Activated T-helper 1 cell treated with anti-CD3 and anti-CD28 coated beads, Interleukin-2, amount 50 U/mL, for 16 hours (primary cell): ENCODE measurements at regions not wholly inside any gene's neighbourhood (a gene's known extent, or its start where the extent isn't known, plus 50 kb on each side); places are given as distances from the start of the nearest gene placed in this dataset.

Experiments
- DNase-seq, 2 donors: peaks; one replicate each; pipeline ENCODE4 v3.0.0-alpha.2; 2020; ENCODE audit warnings: low read depth in 1 of 2, low spot score in 1 of 2

DNA sequence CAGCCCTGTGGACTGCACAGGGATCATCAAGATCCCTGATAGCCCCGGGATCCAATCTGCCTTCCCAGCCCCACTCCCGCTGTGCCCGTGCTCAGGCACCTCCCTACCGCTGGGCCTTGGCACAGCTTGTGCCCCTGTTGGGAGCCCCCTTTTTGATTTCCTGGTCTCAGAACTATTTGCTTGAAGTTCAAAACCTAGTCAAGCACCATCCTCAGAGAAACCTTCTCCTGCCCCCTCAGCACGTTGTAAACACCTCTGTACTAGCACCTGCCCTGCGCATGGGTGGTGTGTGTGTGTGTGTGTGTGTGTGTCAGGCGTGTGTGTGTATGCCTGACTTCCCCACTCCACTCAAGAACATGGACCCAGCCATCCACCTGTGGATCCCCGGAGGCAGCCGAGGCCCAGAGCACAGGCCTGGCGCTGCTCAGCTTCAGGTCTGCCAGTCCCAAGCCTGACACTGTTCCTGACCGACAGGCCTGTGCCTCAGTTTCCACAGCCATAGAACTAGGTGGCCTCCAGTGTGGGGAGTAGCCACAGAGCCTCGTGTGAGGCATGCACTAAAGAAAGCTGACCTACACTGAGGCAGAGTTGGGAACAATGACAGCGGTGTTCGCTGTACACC is 65.5 kb downstream of the ADRA2C start:
- DNase-seq = no peak

DNA sequence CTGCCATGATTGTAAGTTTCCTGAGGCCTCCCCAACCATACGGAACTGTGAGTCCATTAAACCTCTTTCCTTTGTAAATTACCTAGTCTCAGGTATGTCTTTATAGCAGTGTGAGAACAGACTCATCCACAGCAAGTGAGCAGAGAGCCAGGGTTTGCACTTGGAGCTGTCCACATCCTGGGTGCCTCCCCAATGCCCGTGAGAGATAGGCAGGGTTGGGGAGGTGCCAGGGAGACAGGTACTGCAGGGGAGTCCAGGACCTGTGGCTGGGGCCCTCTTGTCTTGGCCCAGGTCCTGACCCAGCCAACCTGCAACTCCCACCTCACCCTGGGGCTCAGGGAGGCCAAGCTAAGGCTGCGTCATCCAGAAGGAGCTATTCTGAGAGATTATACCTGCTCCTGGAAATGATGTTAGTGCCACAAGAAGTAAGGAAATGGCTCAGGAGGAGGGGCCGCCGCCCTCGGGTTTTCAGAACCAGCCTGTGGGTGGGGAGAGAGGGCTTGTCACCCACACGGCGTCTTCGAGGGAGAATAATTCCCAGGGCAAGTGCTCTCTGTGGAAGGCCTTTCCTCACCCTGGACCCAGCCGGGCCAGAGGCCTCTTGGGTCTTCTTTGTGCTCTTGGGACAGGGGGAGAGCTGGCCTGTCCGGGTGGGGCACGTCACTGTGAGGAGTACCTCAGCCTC is 66.5 kb downstream of the ADRA2C start:
- no peak for DNase-seq

DNA sequence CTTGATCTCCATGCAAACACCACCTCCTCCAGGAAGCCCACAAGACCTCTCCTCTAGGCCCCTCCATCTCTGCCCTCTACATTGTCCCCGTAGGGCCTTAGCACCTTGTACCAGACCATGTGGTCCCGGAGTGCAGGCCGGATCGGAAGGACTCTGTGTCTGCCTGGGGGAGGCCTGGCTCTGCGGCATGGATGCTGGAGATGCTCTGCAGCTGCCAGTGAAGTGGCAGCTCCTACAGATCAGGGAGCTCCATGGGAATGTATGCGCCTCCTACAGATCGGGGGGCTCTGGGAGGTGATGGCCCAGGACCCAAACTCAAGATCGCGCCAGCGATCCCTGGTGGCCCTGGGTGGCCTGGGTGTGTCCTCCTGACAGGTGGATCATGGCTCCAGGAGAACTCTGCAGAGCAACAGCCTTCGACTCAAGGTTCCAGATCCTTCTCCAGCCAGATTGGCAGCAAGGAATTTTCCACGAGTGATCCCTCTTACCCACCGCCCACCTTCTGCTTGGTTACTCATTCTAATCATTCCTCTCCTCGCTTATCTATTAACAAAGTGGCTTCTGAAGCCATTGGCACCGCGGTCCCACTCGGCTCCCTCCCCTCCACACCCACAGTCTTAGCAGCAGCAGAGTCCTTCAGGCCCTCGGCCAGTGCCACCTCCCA is 67.3 kb downstream of the ADRA2C start:
- no peak for DNase-seq

DNA sequence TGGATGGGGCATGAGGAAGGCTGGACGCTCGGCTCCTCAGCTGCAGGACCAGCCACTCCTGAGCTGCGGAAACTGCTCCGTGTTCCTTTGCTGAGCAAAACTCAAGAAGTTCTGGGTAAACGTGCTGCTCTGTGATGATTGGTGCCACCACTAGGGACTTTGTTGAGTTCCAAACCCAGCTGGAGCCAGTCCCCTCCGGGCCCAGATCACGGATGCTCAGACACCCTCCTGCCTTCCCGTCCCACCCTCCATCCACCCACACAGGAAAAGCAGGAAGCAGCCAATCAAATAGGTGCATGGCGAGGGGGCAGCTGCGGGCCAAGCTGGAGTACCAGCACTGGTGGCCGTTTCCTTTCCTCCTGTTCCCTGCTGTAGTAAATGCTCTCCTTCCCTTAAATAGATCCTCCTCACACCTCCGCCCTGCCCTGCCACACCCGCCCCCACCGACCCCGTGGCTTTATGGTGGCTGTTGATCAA is 68.0 kb downstream of the ADRA2C start:
- no peak for DNase-seq

DNA sequence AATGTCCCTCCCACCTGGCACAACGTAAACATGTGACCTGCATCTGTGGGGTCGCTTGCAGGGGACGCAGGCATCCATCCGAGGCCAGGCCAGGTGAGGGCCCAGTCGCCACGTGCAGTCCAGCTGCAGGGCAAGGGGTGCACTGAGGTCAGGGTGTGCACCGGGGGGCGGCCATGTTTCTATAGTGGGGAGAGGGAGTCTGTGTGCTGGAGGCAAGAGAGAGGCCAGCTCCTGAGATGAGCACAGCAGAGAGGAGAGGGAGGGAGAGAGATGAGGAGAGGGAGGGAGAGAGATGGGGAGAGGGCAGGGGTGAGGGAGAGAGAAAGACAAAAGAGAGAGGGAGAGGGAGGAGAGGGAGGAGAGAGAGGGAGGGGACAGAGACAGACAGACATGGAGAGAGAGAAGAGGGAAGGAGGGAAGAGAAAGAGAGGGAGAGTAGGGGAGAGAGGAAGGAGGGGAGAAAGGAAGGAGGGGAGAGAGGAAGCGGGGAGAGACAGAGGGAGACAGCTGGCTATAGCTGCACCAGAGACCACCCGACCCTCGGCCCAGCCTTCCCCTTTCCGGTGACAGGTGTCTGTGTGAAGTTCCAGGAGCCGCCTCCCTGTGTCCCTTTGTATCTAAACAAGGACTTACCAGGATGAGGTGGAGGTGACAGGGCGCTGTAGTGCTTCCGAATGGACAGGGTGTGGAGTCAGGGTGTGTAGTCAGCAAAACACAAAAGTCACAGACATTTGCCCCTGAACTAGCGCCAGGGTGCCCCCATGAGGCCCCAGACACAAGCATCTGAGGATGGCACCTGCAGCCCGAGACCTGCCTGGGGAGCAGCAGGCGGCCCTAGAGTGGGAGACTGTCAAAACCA is 68.7 kb downstream of the ADRA2C start:
- DNase-seq = no peak

DNA sequence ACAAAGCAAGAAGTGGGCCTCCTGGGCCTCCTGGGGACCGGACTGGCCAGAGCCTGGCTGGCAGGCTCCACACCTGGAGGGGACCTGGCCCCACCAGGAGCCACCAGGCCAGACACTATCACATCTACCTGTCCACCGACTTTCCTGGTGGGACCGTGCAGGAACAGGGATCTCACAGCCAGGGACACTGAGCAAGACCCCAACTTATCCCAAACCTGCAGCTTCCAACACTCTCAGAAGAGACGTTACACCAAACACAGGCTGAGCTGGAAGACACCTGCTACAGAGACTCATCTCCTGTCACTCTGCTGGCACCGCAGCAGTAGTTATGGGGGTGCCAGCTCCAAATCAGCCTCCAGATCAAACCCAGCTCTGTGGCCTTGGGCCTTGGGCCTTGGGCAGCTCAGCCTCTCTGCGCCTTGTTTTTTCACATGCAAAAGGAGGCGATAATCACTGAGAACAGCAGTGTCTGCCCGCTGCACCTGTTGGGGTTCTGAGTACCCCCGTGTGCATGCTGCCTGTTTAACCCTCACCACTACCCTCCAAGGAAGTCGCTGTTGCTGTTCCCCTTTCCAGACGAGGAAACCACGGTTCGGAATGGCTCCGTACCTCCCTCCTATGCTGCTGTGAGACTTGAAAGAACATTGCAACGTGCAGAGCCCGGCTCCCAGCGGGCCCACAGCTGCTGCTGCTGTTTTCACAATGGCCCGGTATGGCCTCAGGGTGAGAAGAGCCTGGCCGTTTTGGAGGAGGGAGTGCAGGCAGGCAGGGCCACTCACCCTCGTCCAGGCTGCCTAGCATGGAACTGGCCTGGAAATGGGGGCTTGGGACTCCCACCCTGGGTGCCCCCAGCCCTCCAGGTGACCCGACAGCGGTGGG is 69.6 kb downstream of the ADRA2C start:
- DNase-seq = no peak

DNA sequence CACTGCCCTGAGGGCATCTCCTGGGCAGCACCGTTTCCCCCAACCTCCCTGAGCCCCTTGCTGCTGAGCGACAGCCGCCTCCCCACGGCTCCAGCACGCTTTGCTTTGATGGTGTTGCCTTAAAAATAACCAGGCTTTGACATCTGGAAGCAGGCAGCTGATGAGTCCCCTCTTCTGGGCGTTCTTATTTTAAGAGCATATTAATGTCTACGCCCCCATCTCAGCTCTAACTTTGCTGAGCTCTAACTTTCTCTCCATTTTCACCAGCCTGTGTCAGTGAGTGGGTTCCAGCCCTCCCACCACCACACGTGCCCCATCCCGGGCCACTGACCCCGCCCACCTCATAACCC is 70.2 kb downstream of the ADRA2C start:
- no peak for DNase-seq

DNA sequence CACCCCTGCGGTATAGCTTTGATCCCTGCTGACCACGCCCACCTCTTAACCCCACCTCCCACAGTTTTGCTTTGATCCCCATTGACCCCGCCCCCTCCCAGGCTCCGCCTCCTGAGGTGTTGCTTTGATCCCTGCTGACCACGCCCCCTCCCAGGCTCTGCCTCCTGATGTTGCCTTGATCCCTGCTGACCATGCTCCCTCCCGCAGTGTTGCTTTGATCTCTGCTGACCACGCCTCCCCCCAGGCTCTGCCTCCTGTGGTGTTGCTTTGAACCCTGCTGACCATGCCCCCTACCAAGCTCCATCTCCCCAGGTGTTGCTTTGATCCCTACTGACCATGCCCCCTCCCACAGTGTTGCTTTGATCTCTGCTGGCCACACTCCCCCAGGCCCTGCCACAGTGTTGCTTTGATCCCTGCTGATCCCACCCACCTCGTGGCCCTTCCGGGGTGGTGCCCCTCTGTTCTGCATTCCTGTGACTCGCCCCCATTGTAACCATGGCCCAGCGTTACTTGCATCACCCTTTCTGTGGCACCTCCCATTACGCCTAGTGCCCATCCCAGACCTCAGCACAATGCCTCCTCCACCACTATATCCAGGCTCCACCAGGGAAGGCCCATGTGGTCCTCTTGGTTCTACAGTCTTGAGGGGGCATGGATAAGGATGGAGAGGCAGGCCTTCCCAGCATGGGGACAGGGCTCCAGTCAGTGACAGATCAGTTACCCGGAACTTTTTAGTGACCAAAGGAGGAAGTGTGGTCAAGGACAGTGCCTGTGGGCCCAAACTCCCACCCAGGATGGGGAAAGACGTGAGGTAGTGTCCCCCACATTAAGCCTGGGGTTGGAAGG is 70.8 kb downstream of the ADRA2C start:
- DNase-seq = no peak

DNA sequence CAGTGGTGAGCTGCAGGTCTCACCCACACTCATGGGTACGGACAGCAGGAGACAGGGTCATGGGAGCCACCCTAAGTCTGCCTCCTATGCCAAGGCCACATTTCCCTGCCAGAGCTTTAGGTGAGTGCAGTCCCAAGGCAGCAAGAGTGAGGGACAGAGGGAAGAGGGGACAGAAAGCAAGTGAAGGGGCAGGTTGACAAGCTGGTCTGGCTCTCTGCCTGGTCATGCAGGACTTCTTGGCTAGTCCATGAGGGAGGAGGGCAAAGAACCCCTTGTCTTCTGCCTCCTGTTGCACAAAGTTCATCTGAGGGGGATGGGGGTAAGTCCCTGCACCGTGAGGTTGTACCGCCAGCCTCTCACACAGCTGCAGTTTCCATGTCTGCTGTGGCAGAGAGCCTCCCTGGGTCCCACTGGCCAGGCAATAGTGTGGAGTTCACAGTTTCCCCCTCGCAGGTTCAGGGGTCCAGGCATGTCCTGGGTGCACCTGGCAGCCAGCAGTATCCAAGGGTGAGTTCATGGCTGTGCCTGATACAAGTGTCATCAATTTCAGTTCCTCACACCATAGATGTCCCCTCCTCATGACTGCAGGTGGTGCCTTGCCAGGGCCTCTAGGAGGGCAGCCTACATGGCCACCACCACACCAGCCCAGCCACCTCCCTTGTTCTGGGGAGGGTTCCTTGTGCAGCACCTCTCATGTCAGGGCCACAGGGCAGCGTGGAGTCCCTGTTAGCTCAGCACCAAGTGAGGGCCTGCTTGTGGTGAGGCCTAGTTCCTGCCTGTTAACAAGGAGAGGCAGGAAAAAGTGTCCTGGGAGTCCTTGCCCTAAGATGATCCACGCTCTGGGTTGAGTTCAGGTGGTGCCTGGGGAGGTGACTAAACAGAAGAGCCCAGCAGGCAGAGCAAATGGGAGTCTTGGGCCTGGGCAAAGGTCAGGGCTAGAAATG is 72.5 kb downstream of the ADRA2C start:
- DNase-seq = no peak

DNA sequence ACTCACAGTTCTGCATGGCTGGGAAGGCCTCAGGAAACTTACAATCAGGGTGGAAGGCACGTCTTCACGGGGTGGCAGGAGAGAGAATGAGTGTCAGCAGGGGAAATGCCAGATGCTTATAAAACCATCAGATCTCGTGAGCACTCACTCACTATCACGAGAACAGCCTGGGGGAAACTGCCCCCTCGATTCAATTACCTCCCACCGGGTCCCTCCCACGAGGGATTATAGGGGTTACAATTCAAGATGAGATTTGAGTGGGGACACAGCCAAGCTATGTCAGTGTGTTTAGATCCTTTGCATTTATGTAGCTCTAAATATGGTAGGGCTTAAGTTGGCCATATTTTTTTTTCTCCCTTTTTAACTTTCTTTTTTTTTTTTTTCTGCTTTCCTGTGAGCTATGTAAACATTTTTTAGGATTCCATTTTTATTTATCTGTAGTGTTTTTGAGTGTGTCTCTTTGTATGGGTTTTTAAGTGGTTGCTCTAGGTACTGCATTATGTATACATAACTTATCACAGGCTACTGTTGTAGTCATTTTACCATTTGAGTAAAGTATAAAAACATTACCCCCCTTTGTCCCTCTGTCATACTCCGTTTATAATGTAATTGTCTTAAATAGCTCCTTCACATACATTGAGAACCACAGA is 79.0 kb downstream of the ADRA2C start:
- DNase-seq = no peak

DNA sequence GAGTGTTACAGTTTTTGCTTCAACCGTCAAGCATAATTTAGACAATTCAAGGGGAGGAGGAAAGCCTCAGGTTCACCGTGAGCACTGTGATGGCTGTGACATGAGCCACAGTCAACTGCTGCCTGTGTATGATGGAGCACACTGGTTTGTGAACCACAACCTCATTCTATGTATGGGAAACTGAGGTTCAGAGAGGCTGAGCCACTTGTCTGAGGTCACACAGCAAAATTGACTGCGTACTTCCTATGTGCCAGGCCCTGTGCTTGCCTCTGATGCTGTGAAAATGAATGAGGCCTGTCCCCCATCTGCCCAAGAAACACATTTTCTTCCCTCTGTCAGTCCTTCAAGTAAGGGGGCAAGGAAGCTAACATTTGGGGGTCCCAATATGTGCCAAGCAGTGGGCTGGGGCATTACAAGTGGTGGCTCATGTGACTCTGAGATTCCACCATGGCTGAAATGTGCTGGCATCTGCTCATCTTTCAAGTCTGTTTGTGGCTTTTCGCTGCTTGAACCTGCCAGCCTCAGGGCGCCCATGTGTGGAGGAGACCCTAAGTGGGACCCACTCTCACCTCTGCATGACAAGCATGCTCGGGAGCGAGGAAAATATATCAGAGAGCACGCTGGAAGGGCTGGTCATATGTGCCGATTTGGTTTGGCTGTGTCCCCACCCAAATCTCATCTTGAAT is 79.7 kb downstream of the ADRA2C start:
- DNase-seq = no peak

DNA sequence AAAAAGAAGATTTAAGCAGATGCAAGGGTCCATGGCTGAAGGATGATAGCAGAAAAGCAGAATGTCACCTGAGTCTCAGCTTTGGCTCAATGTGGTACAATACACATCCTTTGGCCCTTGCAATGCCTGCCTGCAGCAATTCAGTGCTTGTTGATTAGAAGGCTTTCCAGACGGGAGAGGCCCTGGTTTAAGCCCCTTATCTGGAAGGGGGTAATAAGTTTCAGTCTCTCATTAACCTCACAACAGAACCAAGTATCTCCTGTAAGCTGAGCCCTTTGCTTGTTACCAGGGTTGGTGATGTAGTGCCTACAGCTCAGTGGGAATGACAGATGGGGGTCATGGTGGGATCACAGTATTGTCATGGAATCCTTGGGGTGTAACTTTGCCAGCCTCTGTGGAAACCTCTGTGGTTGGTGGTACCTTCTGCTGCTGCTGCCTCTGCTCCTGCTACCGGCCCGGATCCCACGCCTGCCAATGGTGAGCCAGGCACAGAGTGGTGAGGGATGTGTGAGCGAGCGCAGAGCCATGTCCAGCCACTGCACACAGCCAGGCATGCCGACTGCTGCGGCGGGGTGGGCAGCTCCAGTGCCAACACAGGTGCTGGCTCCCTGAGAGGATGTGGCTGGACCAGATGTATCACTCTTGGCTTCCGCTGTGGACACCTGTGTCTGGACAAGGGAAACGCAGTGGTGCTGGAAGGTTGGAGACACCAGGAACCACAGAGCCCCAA is 81.2 kb downstream of the ADRA2C start:
- no peak for DNase-seq

DNA sequence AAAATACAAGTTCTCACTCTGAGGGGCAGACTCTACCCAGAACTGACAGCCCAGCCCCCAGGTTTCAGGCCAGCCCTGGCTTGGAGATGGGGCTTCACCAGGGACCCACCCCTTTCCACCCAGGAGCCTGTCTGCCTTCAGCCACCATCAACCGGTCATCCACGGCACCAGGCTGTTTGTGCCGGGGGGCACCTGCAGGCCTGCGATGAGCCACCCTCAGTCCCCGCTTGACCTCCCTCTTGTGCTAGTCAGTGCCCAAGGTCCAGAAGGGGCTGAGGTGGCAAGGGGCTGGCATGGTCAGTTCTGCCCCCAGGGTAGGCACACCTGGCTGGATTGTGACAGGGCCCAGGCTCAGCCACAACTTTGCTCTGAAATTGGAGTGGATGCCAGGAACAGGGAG is 82.1 kb downstream of the ADRA2C start:
- DNase-seq = no peak

DNA sequence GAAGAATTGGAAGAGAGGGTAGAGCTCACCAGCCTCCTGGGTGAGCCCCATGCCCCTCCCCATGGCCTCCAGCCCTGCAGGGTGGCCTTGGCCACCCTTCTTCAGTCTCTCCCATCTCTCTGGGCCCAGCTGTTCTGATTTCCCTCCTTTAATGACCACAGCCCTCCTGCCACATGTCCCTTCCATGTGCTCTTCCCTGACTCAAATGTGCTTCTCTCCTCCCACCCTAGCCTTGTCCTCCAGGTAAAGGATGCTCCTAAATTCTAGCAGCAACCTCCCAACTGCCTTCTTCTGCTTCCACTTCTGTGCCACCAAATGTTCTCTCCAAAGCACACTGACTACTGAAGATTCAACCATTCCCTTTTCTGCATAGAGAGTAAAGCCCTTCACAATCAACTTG is 83.0 kb downstream of the ADRA2C start:
- DNase-seq = no peak

DNA sequence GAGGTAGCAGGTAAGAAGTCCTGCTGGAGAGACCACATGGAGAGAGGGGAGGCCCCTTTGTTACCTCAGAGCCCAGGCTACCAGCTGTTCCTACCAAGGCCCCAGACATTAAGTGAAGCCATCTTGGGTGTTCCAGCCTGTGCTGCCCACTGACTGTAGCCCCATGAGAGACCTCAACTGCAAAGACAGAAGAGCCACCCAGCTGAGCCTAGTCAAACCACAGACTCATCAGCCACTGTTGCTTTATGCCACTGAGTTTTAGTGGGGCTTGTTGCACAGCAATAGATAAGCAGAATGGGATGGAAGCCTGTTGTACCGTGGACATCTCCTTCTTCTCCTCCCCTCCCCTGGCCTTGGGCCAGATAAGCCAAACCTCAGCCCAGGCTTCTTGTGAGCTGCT is 83.9 kb downstream of the ADRA2C start:
- no peak for DNase-seq

DNA sequence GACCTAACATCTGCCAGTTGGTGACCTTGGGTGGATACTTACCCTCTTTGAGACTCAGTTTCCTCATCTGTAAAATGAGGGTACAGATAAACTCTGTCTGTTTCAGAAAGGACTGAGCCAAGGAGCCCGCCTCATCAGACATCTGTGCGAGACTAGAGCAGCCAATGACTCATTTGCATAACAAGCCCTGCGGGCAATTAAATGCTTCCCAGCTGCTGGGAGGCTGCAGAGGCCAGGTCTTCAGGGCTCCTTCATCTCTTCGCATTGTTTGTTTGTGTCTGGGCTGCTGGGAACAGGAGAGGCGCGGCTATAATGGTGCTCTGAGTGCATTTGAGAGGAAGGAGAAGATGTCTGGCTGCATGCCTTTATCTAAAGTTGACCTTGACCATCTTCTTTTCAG is 85.0 kb downstream of the ADRA2C start:
- no peak for DNase-seq

DNA sequence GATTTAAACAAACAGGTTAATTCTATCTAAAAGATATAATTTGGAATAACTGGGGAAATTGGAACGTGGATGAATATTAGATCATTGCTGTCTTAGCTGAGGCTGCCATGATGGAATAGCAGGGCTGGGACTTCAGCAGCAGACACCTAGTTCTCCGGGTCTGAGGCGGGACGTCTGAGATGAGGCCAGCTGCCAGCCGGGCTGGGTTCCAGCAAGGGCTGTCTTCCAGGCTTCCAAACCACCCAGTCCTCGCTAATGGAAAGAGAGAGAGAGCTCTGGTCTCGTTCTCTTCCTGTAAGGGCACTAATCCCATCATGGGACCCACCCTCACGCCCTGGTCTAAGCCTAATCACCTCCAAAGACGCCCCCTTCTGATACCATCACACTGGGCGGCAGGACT is 85.7 kb downstream of the ADRA2C start:
- DNase-seq = no peak
